Upper lobe of left lung (tissue), 4 donors: ENCODE measurements at regions not wholly inside any gene's neighbourhood (a gene's known extent, or its start where the extent isn't known, plus 50 kb on each side); places are given as distances from the start of the nearest gene placed in this dataset.

Experiments
- POLR2A ChIP-seq, 4 donors: fragments of 450-650 bp; IDR thresholded peaks; one replicate each; pipeline ENCODE4 v1.5.1; 2016 to 2017; ENCODE audit warnings: antibody characterized with exemption in 4 of 4, mild to moderate bottlenecking in 2 of 4
- TF ChIP-seq, protein P1 (sequence below), 6 experiments: fragments of 450-650 bp in 4 of 6; fragments of 200-600 bp in 2 of 6; sonication (generic) in 2 of 6; IDR thresholded peaks; one replicate each; pipeline ENCODE4 v1.5.1; 2016 to 2019; ENCODE audit warnings: antibody characterized with exemption in 6 of 6

DNA sequence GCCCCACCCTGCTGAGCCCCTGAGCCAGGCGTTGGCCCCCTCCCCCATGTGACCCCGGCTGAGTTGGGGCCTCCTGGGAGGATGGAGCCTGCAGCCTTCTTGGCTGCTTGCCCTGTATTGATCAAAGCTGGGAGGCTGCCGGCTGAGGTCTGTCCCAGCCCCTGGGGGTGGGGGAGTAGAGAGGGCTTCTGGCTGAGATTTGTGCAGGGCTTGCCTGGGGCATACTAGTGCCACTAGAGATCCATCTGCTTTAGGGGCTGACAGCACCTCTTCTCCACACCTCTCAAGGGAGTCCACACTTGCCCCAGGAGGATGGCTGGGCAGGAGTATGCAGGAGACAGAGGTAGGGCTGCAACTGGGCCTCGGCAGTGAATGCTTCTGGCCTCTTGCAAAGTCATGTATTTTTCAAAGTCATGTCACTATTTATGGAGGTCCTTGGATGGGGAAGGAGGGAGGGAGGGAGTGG lies 53.6 kb upstream of the SSBP3 start:
- TF ChIP-seq, protein P1, sequence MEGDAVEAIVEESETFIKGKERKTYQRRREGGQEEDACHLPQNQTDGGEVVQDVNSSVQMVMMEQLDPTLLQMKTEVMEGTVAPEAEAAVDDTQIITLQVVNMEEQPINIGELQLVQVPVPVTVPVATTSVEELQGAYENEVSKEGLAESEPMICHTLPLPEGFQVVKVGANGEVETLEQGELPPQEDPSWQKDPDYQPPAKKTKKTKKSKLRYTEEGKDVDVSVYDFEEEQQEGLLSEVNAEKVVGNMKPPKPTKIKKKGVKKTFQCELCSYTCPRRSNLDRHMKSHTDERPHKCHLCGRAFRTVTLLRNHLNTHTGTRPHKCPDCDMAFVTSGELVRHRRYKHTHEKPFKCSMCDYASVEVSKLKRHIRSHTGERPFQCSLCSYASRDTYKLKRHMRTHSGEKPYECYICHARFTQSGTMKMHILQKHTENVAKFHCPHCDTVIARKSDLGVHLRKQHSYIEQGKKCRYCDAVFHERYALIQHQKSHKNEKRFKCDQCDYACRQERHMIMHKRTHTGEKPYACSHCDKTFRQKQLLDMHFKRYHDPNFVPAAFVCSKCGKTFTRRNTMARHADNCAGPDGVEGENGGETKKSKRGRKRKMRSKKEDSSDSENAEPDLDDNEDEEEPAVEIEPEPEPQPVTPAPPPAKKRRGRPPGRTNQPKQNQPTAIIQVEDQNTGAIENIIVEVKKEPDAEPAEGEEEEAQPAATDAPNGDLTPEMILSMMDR (IDR thresholded peaks at IDR 0.05) = no peak
- no peak for TF ChIP-seq POLR2A (IDR thresholded peaks at IDR 0.05)
